ENCODE measurements at regions not wholly inside any gene's neighbourhood (a gene's known extent, or its start where the extent isn't known, plus 50 kb on each side); places are given as distances from the start of the nearest gene placed in this dataset.

DNA sequence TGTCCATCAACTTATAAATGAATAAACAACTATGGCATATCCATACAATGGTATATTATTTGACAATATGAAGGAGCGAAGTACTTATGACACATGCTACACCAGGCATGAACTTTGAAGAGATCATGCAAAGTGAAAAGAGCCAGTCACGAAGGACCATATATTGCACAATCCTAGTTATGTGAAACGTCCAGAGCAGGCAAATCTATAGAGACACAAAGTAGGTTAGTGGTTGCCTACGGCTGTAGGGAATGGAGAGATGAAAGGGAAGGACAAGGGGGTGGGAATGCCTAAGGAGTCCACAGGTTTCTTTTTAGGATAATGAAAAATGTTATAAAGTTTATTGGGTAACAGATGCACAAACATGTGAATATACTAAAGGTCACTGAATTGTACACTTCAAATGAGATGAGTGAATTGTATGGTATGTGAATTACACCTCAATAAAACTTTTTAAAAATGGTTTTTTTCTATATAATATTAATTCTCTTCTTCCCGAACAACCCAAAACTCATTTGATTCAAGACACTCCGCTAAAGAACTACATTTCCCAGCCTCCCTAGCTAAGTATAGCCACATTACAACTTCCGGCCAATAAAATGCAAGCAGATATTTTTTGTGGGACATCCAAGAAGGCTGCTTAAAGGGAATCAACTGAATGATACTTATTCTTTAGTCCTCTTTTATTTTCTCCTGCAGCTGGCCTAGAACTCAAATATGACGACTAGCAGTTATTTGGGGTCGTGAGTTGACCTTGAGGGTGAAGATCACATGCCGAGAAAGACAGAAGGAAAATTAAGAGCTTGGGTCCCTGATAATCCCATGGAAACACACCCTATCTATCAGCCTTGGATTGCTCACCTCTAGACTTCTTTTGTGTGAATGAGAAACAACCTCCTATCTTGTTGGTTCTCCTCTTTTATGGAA, 187.2 kb downstream of the TTC8 start:
- TF ChIP-seq CTCF (conservative IDR thresholded peaks at IDR 0.05; ENCODE audit: low read length), result no peak
- TF ChIP-seq EZH2phosphoT487 (IDR thresholded peaks at IDR 0.05; ENCODE audit: borderline replicate concordance), result no peak
